ENCODE measurements at regions not wholly inside any gene's neighbourhood (a gene's known extent, or its start where the extent isn't known, plus 50 kb on each side); places are given as distances from the start of the nearest gene placed in this dataset.

DNA sequence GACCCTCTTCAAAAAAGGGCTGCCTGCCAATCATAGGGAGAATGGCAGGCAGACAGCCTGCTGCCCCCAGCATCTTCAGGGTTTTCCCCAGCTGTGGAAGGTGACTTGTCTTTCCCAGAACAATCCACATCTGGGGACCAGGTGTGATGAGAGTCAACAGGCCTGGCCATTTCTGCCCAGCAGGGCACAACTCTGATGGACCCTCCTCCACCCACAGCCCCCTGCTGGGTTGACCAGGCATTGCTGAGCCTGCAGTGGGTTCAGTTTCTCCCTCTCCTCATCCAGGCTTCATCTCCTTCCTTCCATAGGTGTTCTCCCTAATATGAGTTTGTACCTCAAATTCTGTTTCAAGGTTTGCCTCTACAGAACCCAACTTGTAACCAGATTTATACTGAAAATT lies 111.0 kb downstream of the MINAR1 start:
- TF ChIP-seq, protein P1, sequence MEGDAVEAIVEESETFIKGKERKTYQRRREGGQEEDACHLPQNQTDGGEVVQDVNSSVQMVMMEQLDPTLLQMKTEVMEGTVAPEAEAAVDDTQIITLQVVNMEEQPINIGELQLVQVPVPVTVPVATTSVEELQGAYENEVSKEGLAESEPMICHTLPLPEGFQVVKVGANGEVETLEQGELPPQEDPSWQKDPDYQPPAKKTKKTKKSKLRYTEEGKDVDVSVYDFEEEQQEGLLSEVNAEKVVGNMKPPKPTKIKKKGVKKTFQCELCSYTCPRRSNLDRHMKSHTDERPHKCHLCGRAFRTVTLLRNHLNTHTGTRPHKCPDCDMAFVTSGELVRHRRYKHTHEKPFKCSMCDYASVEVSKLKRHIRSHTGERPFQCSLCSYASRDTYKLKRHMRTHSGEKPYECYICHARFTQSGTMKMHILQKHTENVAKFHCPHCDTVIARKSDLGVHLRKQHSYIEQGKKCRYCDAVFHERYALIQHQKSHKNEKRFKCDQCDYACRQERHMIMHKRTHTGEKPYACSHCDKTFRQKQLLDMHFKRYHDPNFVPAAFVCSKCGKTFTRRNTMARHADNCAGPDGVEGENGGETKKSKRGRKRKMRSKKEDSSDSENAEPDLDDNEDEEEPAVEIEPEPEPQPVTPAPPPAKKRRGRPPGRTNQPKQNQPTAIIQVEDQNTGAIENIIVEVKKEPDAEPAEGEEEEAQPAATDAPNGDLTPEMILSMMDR (conservative IDR thresholded peaks at IDR 0.05 in 1 of 2, IDR thresholded peaks at IDR 0.05 in 1 of 2; ENCODE audit: low read depth in 1 of 2, low read length in 2 of 2), result no peak
- no peak for TF ChIP-seq EZH2 (IDR thresholded peaks at IDR 0.05; ENCODE audit: low read length, missing control alignments)
